ENCODE measurements at regions not wholly inside any gene's neighbourhood (a gene's known extent, or its start where the extent isn't known, plus 50 kb on each side); places are given as distances from the start of the nearest gene placed in this dataset.

- TF ChIP-seq CTCF (conservative IDR thresholded peaks at IDR 0.05) (no peak), EZH2 (IDR thresholded peaks at IDR 0.05; ENCODE audit: low read depth) (no peak)
Measured at GRCh38 chr9:129232839-129233591, 55.0 kb upstream of the IER5L start.
